ENCODE measurements at regions not wholly inside any gene's neighbourhood (a gene's known extent, or its start where the extent isn't known, plus 50 kb on each side); places are given as distances from the start of the nearest gene placed in this dataset.

- TF ChIP-seq, protein P1, sequence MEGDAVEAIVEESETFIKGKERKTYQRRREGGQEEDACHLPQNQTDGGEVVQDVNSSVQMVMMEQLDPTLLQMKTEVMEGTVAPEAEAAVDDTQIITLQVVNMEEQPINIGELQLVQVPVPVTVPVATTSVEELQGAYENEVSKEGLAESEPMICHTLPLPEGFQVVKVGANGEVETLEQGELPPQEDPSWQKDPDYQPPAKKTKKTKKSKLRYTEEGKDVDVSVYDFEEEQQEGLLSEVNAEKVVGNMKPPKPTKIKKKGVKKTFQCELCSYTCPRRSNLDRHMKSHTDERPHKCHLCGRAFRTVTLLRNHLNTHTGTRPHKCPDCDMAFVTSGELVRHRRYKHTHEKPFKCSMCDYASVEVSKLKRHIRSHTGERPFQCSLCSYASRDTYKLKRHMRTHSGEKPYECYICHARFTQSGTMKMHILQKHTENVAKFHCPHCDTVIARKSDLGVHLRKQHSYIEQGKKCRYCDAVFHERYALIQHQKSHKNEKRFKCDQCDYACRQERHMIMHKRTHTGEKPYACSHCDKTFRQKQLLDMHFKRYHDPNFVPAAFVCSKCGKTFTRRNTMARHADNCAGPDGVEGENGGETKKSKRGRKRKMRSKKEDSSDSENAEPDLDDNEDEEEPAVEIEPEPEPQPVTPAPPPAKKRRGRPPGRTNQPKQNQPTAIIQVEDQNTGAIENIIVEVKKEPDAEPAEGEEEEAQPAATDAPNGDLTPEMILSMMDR (IDR thresholded peaks at IDR 0.05; ENCODE audit: borderline replicate concordance, control extremely low read depth, extremely low read depth, insufficient read depth, missing control alignments): no peak
- no peak for DNase-seq (ENCODE audit: low spot score)
- in situ Hi-C loops (cut with MboI; ENCODE audit: low sequenced_read_pairs, unreplicated experiment): no loop called here
These were observed 704.8 kb upstream of the RGS18 start for GRCh38 chr1:191453487-191453886.

- TF ChIP-seq, protein P1 (IDR thresholded peaks at IDR 0.05; ENCODE audit: borderline replicate concordance, control extremely low read depth, extremely low read depth, insufficient read depth, missing control alignments): no peak
- in situ Hi-C loops (cut with MboI; ENCODE audit: low sequenced_read_pairs, unreplicated experiment): no loop called here
These were observed 700.4 kb upstream of the RGS18 start for GRCh38 chr1:191457889-191458288.

DNA sequence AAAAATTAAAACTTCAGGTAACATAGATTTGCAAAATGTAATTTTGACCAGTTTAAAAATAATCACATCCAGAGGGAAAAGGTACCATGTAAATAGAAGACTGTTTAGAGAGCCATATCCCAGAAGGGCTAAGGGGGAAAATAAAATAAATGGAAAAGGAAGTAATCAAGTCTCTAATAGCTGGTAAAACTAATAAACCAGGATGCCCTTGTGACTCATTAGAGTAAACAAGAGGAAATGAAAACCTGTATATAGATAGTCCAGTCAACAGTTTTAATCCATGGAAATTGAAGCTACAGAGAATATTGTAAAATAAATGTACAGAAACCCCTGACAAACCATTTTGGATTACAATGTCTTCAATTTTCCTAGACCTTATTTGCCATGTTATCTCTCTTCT, 698.0 kb upstream of the RGS18 start:
- TF ChIP-seq, protein P1 (IDR thresholded peaks at IDR 0.05; ENCODE audit: borderline replicate concordance, control extremely low read depth, extremely low read depth, insufficient read depth, missing control alignments): no peak
- DNase-seq (ENCODE audit: low spot score): no peak
- in situ Hi-C loops (cut with MboI; ENCODE audit: low sequenced_read_pairs, unreplicated experiment): no loop called here

More at GRCh38 chr1:191457889-191458288, 700.4 kb upstream of the RGS18 start:
- no peak for DNase-seq (ENCODE audit: low spot score)

DNA sequence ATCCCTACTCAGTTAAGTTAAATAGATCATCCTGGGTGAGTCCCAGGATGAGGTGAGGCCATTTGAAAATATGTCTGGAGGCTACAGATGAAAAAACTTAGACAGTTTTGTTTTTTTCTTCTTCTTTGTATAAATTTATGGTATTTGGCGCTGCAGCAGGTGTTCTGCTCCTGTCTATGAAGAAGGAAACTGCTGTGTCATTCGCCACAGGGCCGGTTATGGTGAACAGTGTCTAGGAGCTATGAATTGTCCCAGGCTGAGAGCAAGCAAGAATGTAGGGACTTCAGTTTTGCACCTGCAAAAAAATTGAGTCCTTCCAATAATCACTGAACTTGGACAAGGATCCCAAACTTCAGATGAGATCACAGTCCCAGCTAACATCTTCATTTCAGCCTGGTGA, 674.3 kb upstream of the RGS18 start:
- TF ChIP-seq, protein P1 (IDR thresholded peaks at IDR 0.05; ENCODE audit: borderline replicate concordance, control extremely low read depth, extremely low read depth, insufficient read depth, missing control alignments): no peak
- no peak for DNase-seq (ENCODE audit: low spot score)

DNA sequence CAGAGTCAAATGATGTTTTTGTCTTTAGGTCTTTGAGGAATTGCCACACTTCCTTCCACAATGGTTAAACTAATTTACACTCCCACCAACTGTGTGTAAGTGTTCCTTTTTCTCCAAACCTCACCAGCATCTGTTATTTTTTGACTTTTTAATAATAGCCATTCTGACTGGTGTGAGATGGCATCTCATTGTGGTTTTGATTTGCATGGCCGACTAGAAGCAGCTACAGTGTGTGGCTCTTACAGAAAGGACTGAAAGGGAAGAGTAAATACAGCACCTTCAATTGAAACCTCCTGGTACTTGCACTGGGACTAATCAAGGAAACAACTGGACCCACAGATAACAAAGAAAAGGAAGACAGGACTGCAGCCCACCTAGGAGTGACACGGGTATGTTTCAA, 668.0 kb upstream of the RGS18 start:
- no peak for DNase-seq (ENCODE audit: low spot score)
- in situ Hi-C loops (cut with MboI; ENCODE audit: low sequenced_read_pairs, unreplicated experiment): no loop called here
- TF ChIP-seq, protein P1 (IDR thresholded peaks at IDR 0.05; ENCODE audit: borderline replicate concordance, control extremely low read depth, extremely low read depth, insufficient read depth, missing control alignments): no peak

More for the DNA sequence above, 674.3 kb upstream of the RGS18 start:
- in situ Hi-C loops (cut with MboI; ENCODE audit: low sequenced_read_pairs, unreplicated experiment): no loop called here

DNA sequence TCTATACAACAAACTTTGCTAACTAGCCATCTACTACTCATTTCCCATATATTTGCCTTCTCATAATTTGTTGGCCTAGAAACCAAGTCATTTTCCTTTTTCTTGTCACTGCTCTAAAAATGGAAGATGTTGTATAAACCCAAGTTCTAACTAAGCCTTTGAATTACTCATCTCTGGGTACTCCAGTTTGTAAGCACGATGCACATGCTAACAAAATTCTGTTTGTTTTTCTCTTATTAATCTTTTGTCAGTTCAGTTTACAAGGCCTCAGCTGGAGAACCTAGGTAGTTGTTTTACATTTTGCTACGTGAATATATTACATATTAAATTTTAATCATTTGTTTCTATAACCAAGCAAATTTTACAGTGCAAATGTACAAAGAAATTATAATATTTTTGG, 663.2 kb upstream of the RGS18 start:
- TF ChIP-seq, protein P1 (IDR thresholded peaks at IDR 0.05; ENCODE audit: borderline replicate concordance, control extremely low read depth, extremely low read depth, insufficient read depth, missing control alignments): no peak
- DNase-seq (ENCODE audit: low spot score): no peak
- in situ Hi-C loops (cut with MboI; ENCODE audit: low sequenced_read_pairs, unreplicated experiment): no loop called here

DNA sequence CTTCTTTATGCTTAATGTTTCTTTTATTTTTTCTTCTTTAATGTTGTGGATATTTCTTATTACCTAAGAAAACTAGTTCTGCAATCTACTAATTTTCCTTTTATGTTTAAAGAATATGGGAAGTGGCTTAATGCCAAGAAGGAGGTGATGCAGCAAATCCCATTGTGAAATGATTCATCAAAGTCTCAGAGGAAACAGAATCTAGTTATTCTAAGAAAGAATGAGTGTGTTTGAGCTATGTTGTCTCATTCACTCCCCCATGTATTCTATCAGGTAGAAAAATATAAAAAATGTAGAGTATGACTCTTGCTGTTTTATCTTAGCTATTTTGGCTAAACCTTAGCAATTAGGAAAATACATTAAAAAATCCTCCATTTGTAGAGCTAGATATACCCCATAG, 659.9 kb upstream of the RGS18 start:
- TF ChIP-seq, protein P1 (IDR thresholded peaks at IDR 0.05; ENCODE audit: borderline replicate concordance, control extremely low read depth, extremely low read depth, insufficient read depth, missing control alignments): no peak
- no peak for DNase-seq (ENCODE audit: low spot score)
- in situ Hi-C loops (cut with MboI; ENCODE audit: low sequenced_read_pairs, unreplicated experiment): no loop called here

All from GM13976 (cell line).